Ovary (tissue), 3 donors: ENCODE measurements at regions not wholly inside any gene's neighbourhood (a gene's known extent, or its start where the extent isn't known, plus 50 kb on each side); places are given as distances from the start of the nearest gene placed in this dataset.

Experiments used
- CTCF ChIP-seq, 3 donors: fragments of 450-650 bp in 2 of 3; fragments of 200-600 bp in 1 of 3; IDR thresholded peaks; one replicate each; pipeline versions ENCODE4 v1.5.1 to v1.8.0; 2016 to 2022; ENCODE audit warnings: antibody characterized with exemption in 3 of 3, mild to moderate bottlenecking in 1 of 3
- EP300 ChIP-seq: sonication (generic); formaldehyde crosslinking; IDR thresholded peaks from one replicate; pipeline ENCODE4 v1.6.1; 2017; ENCODE audit warnings: antibody characterized with exemption
- POLR2A ChIP-seq: fragments of 450-650 bp; IDR thresholded peaks from one replicate; pipeline ENCODE4 v1.6.1; 2017; ENCODE audit warnings: antibody characterized with exemption, mild to moderate bottlenecking, moderate library complexity
- donor health status: DM: no; HTN: no; CAD: no.

GRCh38 chr13:81577601-81578195 is 1236.8 kb upstream of the SPRY2 start:
- TF ChIP-seq CTCF (IDR thresholded peaks at IDR 0.05) (no peak), POLR2A (no peak), EP300 (no peak)
